CMK (cell line): ENCODE measurements at regions not wholly inside any gene's neighbourhood (a gene's known extent, or its start where the extent isn't known, plus 50 kb on each side); places are given as distances from the start of the nearest gene placed in this dataset.
"Not testable (repeated sequence)": the region's sequence is repeated elsewhere in the genome, so short reads cannot be mapped to it uniquely, and the experiment has no call there.

Experiments
- DNase-seq: peaks from one replicate; pipeline ENCODE4 v3.0.0-alpha.2; 2010; ENCODE audit warnings: low read depth

GRCh38 chr4:169894767-169895166, 131.4 kb downstream of the MFAP3L start:
- not testable (repeated sequence) for DNase-seq

- DNase-seq = no peak
Observed at GRCh38 chr4:169885893-169886292, 128.1 kb upstream of the HPF1 start.

- no peak for DNase-seq
Observed at GRCh38 chr4:169881769-169882168, 124.0 kb upstream of the HPF1 start.

- no peak for DNase-seq
Observed at GRCh38 chr4:169870507-169870906, 112.8 kb upstream of the HPF1 start.

- DNase-seq = no peak
Observed at GRCh38 chr4:169869490-169869889, 111.7 kb upstream of the HPF1 start.

- DNase-seq = no peak
Observed at GRCh38 chr4:169861593-169861992, 103.8 kb upstream of the HPF1 start.

GRCh38 chr4:169859366-169860216, 101.8 kb upstream of the HPF1 start:
- DNase-seq = no peak

- DNase-seq = no peak
Observed at GRCh38 chr4:169854090-169854489, 96.3 kb upstream of the HPF1 start.

- DNase-seq = no peak
Observed at GRCh38 chr4:169852481-169852880, 94.7 kb upstream of the HPF1 start.

GRCh38 chr4:169851750-169852149, 94.0 kb upstream of the HPF1 start:
- no peak for DNase-seq

- DNase-seq = no peak
Observed at GRCh38 chr4:169849456-169849855, 91.7 kb upstream of the HPF1 start.

GRCh38 chr4:169848018-169848417, 90.3 kb upstream of the HPF1 start:
- DNase-seq = no peak

- DNase-seq = no peak
Observed at GRCh38 chr4:169847171-169847570, 89.4 kb upstream of the HPF1 start.

- DNase-seq = no peak
Observed at GRCh38 chr4:169846396-169846795, 88.7 kb upstream of the HPF1 start.

- no peak for DNase-seq
Observed at GRCh38 chr4:169841776-169842175, 84.0 kb upstream of the HPF1 start.

GRCh38 chr4:169840554-169840953, 82.8 kb upstream of the HPF1 start:
- DNase-seq = no peak

- not testable (repeated sequence) for DNase-seq
Observed at GRCh38 chr4:169828329-169828728, 70.6 kb upstream of the HPF1 start.

GRCh38 chr4:169826634-169827187, 69.0 kb upstream of the HPF1 start:
- DNase-seq = no peak

GRCh38 chr4:169823685-169824084, 65.9 kb upstream of the HPF1 start:
- DNase-seq = no peak

- no peak for DNase-seq
Observed at GRCh38 chr4:169821402-169821801, 63.7 kb upstream of the HPF1 start.

GRCh38 chr4:169818063-169818679, 60.4 kb upstream of the HPF1 start:
- DNase-seq = no peak

- DNase-seq = no peak
Observed at GRCh38 chr4:169815606-169816005, 57.9 kb upstream of the HPF1 start.

- no peak for DNase-seq
Observed at GRCh38 chr4:169811476-169811875, 53.7 kb upstream of the HPF1 start.
